Tibial nerve (tissue), 4 donors: ENCODE measurements at regions not wholly inside any gene's neighbourhood (a gene's known extent, or its start where the extent isn't known, plus 50 kb on each side); places are given as distances from the start of the nearest gene placed in this dataset.

Experiments
- EP300 ChIP-seq, 2 donors: sonication (generic); formaldehyde crosslinking; IDR thresholded peaks; one replicate each; pipeline ENCODE4 v1.6.1; 2017; ENCODE audit warnings: antibody characterized with exemption in 2 of 2, mild to moderate bottlenecking in 1 of 2
- POLR2A ChIP-seq, 2 donors: fragments of 450-650 bp; IDR thresholded peaks; one replicate each; pipeline ENCODE4 v1.6.1; 2017; ENCODE audit warnings: antibody characterized with exemption in 2 of 2, mild to moderate bottlenecking in 2 of 2, moderate library complexity in 2 of 2
- TF ChIP-seq, protein P1 (sequence below), 5 experiments: fragments of 200-600 bp in 3 of 5; fragments of 450-650 bp in 2 of 5; sonication (generic) in 3 of 5; IDR thresholded peaks; one replicate each; pipeline ENCODE4 v1.5.1; 2016 to 2019; ENCODE audit warnings: antibody characterized with exemption in 5 of 5, mild to moderate bottlenecking in 3 of 5, moderate library complexity in 2 of 5

- TF ChIP-seq, protein P1, sequence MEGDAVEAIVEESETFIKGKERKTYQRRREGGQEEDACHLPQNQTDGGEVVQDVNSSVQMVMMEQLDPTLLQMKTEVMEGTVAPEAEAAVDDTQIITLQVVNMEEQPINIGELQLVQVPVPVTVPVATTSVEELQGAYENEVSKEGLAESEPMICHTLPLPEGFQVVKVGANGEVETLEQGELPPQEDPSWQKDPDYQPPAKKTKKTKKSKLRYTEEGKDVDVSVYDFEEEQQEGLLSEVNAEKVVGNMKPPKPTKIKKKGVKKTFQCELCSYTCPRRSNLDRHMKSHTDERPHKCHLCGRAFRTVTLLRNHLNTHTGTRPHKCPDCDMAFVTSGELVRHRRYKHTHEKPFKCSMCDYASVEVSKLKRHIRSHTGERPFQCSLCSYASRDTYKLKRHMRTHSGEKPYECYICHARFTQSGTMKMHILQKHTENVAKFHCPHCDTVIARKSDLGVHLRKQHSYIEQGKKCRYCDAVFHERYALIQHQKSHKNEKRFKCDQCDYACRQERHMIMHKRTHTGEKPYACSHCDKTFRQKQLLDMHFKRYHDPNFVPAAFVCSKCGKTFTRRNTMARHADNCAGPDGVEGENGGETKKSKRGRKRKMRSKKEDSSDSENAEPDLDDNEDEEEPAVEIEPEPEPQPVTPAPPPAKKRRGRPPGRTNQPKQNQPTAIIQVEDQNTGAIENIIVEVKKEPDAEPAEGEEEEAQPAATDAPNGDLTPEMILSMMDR (IDR thresholded peaks at IDR 0.05), result no peak
- no peak for TF ChIP-seq POLR2A (IDR thresholded peaks at IDR 0.05)
- TF ChIP-seq EP300 (IDR thresholded peaks at IDR 0.05), result no peak
Observed at GRCh38 chr3:83953417-83954089, 1005.2 kb upstream of the CADM2 start.
